Kidney epithelial cell (primary cell): ENCODE measurements at regions not wholly inside any gene's neighbourhood (a gene's known extent, or its start where the extent isn't known, plus 50 kb on each side); places are given as distances from the start of the nearest gene placed in this dataset.

ENCODE experiments used
- DNase-seq: peaks from one replicate; pipeline ENCODE4 v3.0.0-alpha.2; 2010; ENCODE audit warnings: low read depth
- H3K27me3 ChIP-seq: 2 replicates; pipeline ENCODE4 v1.6.0; 2011; ENCODE audit warnings: low read length; ENCODE audit not compliant: control insufficient read depth, insufficient read depth
- H3K36me3 ChIP-seq: 2 replicates; pipeline ENCODE4 v1.5.1; 2011; ENCODE audit warnings: low read length; ENCODE audit not compliant: control insufficient read depth, insufficient read depth
- H3K4me3 ChIP-seq: 2 replicates; pipeline ENCODE4 v1.5.1; 2011; ENCODE audit warnings: low read depth, mild to moderate bottlenecking, control low read depth, low read length
- CTCF ChIP-seq: IDR thresholded peaks from 2 replicates; pipeline ENCODE4 v1.5.1; 2011; ENCODE audit warnings: mild to moderate bottlenecking, moderate library complexity, low read length, control low read depth, inconsistent platforms; ENCODE audit not compliant: insufficient read depth, poor library complexity, severe bottlenecking

- no peak for DNase-seq
- TF ChIP-seq CTCF, result no peak
- no peak overlapping the region for H3K4me3 ChIP-seq
- H3K36me3 ChIP-seq, result no peaks in the 10 kb centered on the region
- no peaks in the 10 kb centered on the region for H3K27me3 ChIP-seq
Observed at GRCh38 chr14:97644365-97644764, 847.2 kb downstream of the VRK1 start.

GRCh38 chr14:97649752-97650151 is 852.6 kb downstream of the VRK1 start:
- Histone ChIP-seq H3K4me3 (no peak overlapping the region), H3K36me3 (no peaks in the 10 kb centered on the region), H3K27me3 (no peaks in the 10 kb centered on the region)
- no peak for TF ChIP-seq CTCF
- no peak for DNase-seq

GRCh38 chr14:97655169-97655948 is 858.2 kb downstream of the VRK1 start:
- no peak for TF ChIP-seq CTCF
- Histone ChIP-seq H3K4me3 (no peak overlapping the region), H3K36me3 (no peaks in the 10 kb centered on the region), H3K27me3 (no peaks in the 10 kb centered on the region)
- DNase-seq, result no peak

GRCh38 chr14:97657609-97658008 is 860.4 kb downstream of the VRK1 start:
- no peaks in the 10 kb centered on the region for H3K27me3 ChIP-seq
- TF ChIP-seq CTCF, result no peak
- no peak overlapping the region for H3K4me3 ChIP-seq
- H3K36me3 ChIP-seq, result no peaks in the 10 kb centered on the region
- no peak for DNase-seq

- no peaks in the 10 kb centered on the region for H3K36me3 ChIP-seq
- H3K27me3 ChIP-seq, result no peaks in the 10 kb centered on the region
- no peak overlapping the region for H3K4me3 ChIP-seq
- TF ChIP-seq CTCF, result no peak
- DNase-seq, result no peak
Observed at GRCh38 chr14:97687944-97688630, 890.9 kb downstream of the VRK1 start.
